ENCODE measurements at regions not wholly inside any gene's neighbourhood (a gene's known extent, or its start where the extent isn't known, plus 50 kb on each side); places are given as distances from the start of the nearest gene placed in this dataset.

GRCh38 chr3:6717026-6717943 is 143.6 kb upstream of the GRM7 start:
- no peak for TF ChIP-seq CTCF (IDR thresholded peaks at IDR 0.05)
- no peak for TF ChIP-seq POLR2A (IDR thresholded peaks at IDR 0.05)

Measured in Peyer's patch (tissue), 4 donors.